HCT116 (cell line): ENCODE measurements at regions not wholly inside any gene's neighbourhood (a gene's known extent, or its start where the extent isn't known, plus 50 kb on each side); places are given as distances from the start of the nearest gene placed in this dataset.

Experiments used
- ELF1 ChIP-seq: IDR thresholded peaks from 2 replicates; pipeline ENCODE4 v1.6.1; 2012; ENCODE audit warnings: low read depth, borderline replicate concordance
- EZH2 ChIP-seq: fragments of 200-600 bp; sonication (generic); IDR thresholded peaks from 2 replicates; pipeline ENCODE4 v1.6.1; 2017; ENCODE audit warnings: antibody characterized with exemption, mixed run types
- FOSL1 ChIP-seq: IDR thresholded peaks from 2 replicates; pipeline ENCODE4 v1.6.1; 2012; ENCODE audit warnings: low read depth
- POLR2A ChIP-seq: IDR thresholded peaks from 2 replicates; pipeline ENCODE4 v1.7.0; 2011; ENCODE audit warnings: borderline replicate concordance; ENCODE audit not compliant: insufficient read depth, insufficient read length; ENCODE audit errors: extremely low read depth
- POLR2AphosphoS5 ChIP-seq: IDR thresholded peaks from 2 replicates; pipeline ENCODE4 v1.6.1; 2011; ENCODE audit warnings: mild to moderate bottlenecking, low read depth, low read length, moderate library complexity
- RAD21 ChIP-seq: IDR thresholded peaks from 2 replicates; pipeline ENCODE4 v1.6.1; 2012; ENCODE audit warnings: low read depth, mild to moderate bottlenecking
- REST ChIP-seq: IDR thresholded peaks from 2 replicates; pipeline ENCODE4 v1.6.1; 2012; ENCODE audit warnings: low read depth
- SIN3A ChIP-seq: IDR thresholded peaks from 2 replicates; pipeline ENCODE4 v1.6.1; 2012; ENCODE audit warnings: low read depth
- SP1 ChIP-seq: IDR thresholded peaks from 2 replicates; pipeline ENCODE4 v1.6.1; 2012; ENCODE audit warnings: low read depth
- SRF ChIP-seq: IDR thresholded peaks from 2 replicates; pipeline ENCODE4 v1.6.1; 2012; ENCODE audit warnings: low read depth
- ZFX ChIP-seq: fragments of 450-650 bp; IDR thresholded peaks from 2 replicates; pipeline ENCODE4 v1.6.1; 2017
- ZNF274 ChIP-seq: fragments of 200-500 bp; sonication (Bioruptor generic); IDR thresholded peaks from 2 replicates; pipeline ENCODE4 v1.6.1; 2014; ENCODE audit warnings: mild to moderate bottlenecking, low read depth, low read length, inconsistent platforms
- TF ChIP-seq, protein P1 (sequence below), 3 experiments: fragments of 200-600 bp in 1 of 3; sonication (generic) in 1 of 3; IDR thresholded peaks in 2 of 3; conservative IDR thresholded peaks in 1 of 3; 2 replicates each; pipeline ENCODE4 v1.5.1; 2012 to 2017; ENCODE audit warnings: low read depth in 2 of 3, low read length in 2 of 3, antibody characterized with exemption in 1 of 3, borderline replicate concordance in 1 of 3, control low read depth in 1 of 3, mild to moderate bottlenecking in 1 of 3, mixed read lengths in 1 of 3, mixed run types in 1 of 3, moderate library complexity in 1 of 3; ENCODE audit not compliant: insufficient read depth in 1 of 3
- TF ChIP-seq, protein P2 (sequence below): IDR thresholded peaks from 2 replicates; pipeline ENCODE4 v1.6.1; 2012

DNA sequence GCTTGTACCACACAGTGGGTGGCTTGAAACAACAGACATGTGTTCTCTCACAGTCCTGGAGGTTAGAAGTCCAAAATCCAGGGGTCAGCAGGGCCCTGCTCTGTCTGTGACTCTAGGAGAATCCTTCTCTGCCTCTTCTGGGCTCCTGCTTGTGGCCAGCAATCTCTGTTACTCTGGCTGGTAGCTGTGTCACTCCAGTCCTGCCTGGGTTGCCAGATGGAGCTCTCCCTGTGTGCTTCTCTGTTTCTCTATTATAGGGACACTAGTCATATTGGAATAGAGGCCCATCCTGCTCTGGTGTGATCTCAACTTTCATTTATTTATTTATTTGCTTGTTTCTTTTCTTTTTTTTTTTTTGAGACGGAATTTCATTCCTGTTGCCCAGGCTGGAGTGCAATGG, 276.6 kb upstream of the GALNT17 start:
- no peak for TF ChIP-seq ZNF274
- TF ChIP-seq, protein P1, sequence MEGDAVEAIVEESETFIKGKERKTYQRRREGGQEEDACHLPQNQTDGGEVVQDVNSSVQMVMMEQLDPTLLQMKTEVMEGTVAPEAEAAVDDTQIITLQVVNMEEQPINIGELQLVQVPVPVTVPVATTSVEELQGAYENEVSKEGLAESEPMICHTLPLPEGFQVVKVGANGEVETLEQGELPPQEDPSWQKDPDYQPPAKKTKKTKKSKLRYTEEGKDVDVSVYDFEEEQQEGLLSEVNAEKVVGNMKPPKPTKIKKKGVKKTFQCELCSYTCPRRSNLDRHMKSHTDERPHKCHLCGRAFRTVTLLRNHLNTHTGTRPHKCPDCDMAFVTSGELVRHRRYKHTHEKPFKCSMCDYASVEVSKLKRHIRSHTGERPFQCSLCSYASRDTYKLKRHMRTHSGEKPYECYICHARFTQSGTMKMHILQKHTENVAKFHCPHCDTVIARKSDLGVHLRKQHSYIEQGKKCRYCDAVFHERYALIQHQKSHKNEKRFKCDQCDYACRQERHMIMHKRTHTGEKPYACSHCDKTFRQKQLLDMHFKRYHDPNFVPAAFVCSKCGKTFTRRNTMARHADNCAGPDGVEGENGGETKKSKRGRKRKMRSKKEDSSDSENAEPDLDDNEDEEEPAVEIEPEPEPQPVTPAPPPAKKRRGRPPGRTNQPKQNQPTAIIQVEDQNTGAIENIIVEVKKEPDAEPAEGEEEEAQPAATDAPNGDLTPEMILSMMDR (IDR thresholded peaks at IDR 0.05 in 2 of 3, conservative IDR thresholded peaks at IDR 0.05 in 1 of 3; ENCODE audit: borderline replicate concordance in 1 of 3, insufficient read depth in 1 of 3, low read depth in 2 of 3, low read length in 2 of 3), result no peak
- TF ChIP-seq POLR2A, result no peak
- TF ChIP-seq, protein P2, sequence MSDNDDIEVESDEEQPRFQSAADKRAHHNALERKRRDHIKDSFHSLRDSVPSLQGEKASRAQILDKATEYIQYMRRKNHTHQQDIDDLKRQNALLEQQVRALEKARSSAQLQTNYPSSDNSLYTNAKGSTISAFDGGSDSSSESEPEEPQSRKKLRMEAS, result no peak
- TF ChIP-seq SP1, result no peak
- TF ChIP-seq REST, result no peak
- TF ChIP-seq POLR2AphosphoS5, result no peak
- no peak for TF ChIP-seq SIN3A
- TF ChIP-seq RAD21, result no peak
- TF ChIP-seq SRF, result no peak
- TF ChIP-seq ELF1, result no peak
- TF ChIP-seq EZH2, result no peak
- TF ChIP-seq FOSL1, result no peak
- no peak for TF ChIP-seq ZFX
